ENCODE measurements at regions not wholly inside any gene's neighbourhood (a gene's known extent, or its start where the extent isn't known, plus 50 kb on each side); places are given as distances from the start of the nearest gene placed in this dataset.

GRCh38 chr11:134556186-134556585 is 144.1 kb upstream of the B3GAT1 start (continued):
- no peak for TF ChIP-seq ZNF407 (IDR thresholded peaks at IDR 0.05; ENCODE audit: low read depth)

- H3K27me3 ChIP-seq (ENCODE audit: control insufficient read depth in 2 of 2, insufficient read depth in 2 of 2, low read length in 2 of 2), result peaks cover 0 to 19% of the 10 kb centered on the region in 2 experiments; a peak in 2 of 5 replicates
- no peak overlapping the region for H3K4me3 ChIP-seq
- no peaks in the 10 kb centered on the region for H3K4me1 ChIP-seq (replicated peaks in 1 of 2; ENCODE audit: control insufficient read depth in 2 of 2, insufficient read depth in 2 of 2, low read length in 2 of 2)
- H3K9me1 ChIP-seq (ENCODE audit: control insufficient read depth, insufficient read depth, low read length), result no peaks in the 10 kb centered on the region
- no peaks in the 10 kb centered on the region for H3K79me2 ChIP-seq (ENCODE audit: control insufficient read depth, insufficient read depth, low read length)
- ChIA-PET CTCF (ENCODE audit: low intra/inter-chr PET ratio) (no interaction called here), POLR2A (interaction anchor here (0.6 kb wide), 1 partner anchor 12 kb away, joined by 3 read pairs; no protein-coding TSS in a partner anchor)
- in situ Hi-C loops (cut with MboI) (no loop called here), intact Hi-C loops (cut with micrococcal nuclease) (no loop called here)
- H3K36me3 ChIP-seq (ENCODE audit: control insufficient read depth, insufficient read depth, low read length), result no peaks in the 10 kb centered on the region
- BruUV-seq (replicated peaks), result no TSS peak
- H3K4me2 ChIP-seq (ENCODE audit: insufficient read depth, low read length), result no peak overlapping the region
- no peak for ATAC-seq
- no peaks in the 10 kb centered on the region for H3K9me3 ChIP-seq (replicated peaks; ENCODE audit: control insufficient read depth, insufficient read depth, low read depth, low read length)
- H2AFZ ChIP-seq (ENCODE audit: low read depth, low read length), result no peak overlapping the region
- 7% methylated on average over 7 of the region's 7 CpGs for WGBS (ENCODE audit: insufficient coverage, low coverage, missing lambda C conversion rate)
- FAIRE-seq, result no peak
- no peak overlapping the region for H3K27ac ChIP-seq (ENCODE audit: extremely low read depth, low read depth, low read length)
- DNase-seq (ENCODE audit: extremely low read depth in 1 of 4, low spot score in 3 of 4), result no peak
- H4K20me1 ChIP-seq (replicated peaks; ENCODE audit: control insufficient read depth, insufficient read depth, low read length), result no peaks in the 10 kb centered on the region
- no peak overlapping the region for H3K9ac ChIP-seq (ENCODE audit: insufficient read depth in 1 of 2, low read depth in 2 of 2, low read length in 2 of 2)
- TF ChIP-seq TAF15 (IDR thresholded peaks at IDR 0.05; ENCODE audit: low read depth, low read length), result no peak
- no peak for TF ChIP-seq NUFIP1 (IDR thresholded peaks at IDR 0.05; ENCODE audit: partially characterized antibody)
- no peak for TF ChIP-seq THAP12 (CRISPR knock-in tag; IDR thresholded peaks at IDR 0.05)
- TF ChIP-seq ZSCAN32 (CRISPR knock-in tag; IDR thresholded peaks at IDR 0.05), result no peak
- no peak for TF ChIP-seq ETV6 (IDR thresholded peaks at IDR 0.05; ENCODE audit: borderline replicate concordance in 1 of 2, low read depth in 2 of 2, low read length in 1 of 2)
- TF ChIP-seq ETV6 (CRISPR knock-in tag; IDR thresholded peaks at IDR 0.05; ENCODE audit: borderline replicate concordance), result no peak
- TF ChIP-seq ZNF766 (CRISPR knock-in tag; conservative IDR thresholded peaks at IDR 0.05), result no peak
- no peak for TF ChIP-seq PURB (CRISPR knock-in tag; IDR thresholded peaks at IDR 0.05; ENCODE audit: low read depth)
- no peak for TF ChIP-seq HMGN3 (IDR thresholded peaks at IDR 0.05; ENCODE audit: borderline replicate concordance, extremely low read depth, insufficient read length, low read depth, low read length)
- TF ChIP-seq GABPA (tag; conservative IDR thresholded peaks at IDR 0.05; ENCODE audit: low read depth), result no peak
Observed at GRCh38 chr11:134555510-134555909, 143.5 kb upstream of the B3GAT1 start.
